GM10248 (cell line): ENCODE measurements at regions not wholly inside any gene's neighbourhood (a gene's known extent, or its start where the extent isn't known, plus 50 kb on each side); places are given as distances from the start of the nearest gene placed in this dataset.

Experiments used
- CTCF ChIA-PET: fragments of 300-600 bp; sonication (Branson Sonifier 250); formaldehyde crosslinking; extraction: SDS; loops from one replicate; lab custom pipeline; 2021; ENCODE audit warnings: antibody characterized with exemption; lab: Yijun Ruan, JAX
- POLR2A ChIA-PET: fragments of 350-650 bp; sonication (Branson Sonifier 250); formaldehyde crosslinking; extraction: SDS; loops from one replicate; lab custom pipeline; 2020; ENCODE audit warnings: antibody characterized with exemption; lab: Yijun Ruan, JAX
- DNase-seq: peaks from one replicate; pipeline ENCODE4 v3.0.0; 2012; ENCODE audit errors: extremely low spot score
- CTCF ChIP-seq: IDR thresholded peaks from 2 replicates; pipeline ENCODE4 v1.5.1; 2012; ENCODE audit warnings: mild to moderate bottlenecking, low read depth; ENCODE audit errors: extremely low read depth, missing control alignments, control extremely low read depth

GRCh38 chr4:36477861-36478260 lies 196.4 kb downstream of the DTHD1 start:
- no peak for DNase-seq
- no peak for TF ChIP-seq CTCF
- POLR2A ChIA-PET: no interaction called here
- CTCF ChIA-PET: interaction anchor here (1.7 kb wide), 1 partner anchor 20 kb away, joined by 5 read pairs; no protein-coding TSS in a partner anchor

GRCh38 chr4:36485885-36486284 lies 204.5 kb downstream of the DTHD1 start:
- DNase-seq: no peak
- CTCF ChIA-PET: no interaction called here
- POLR2A ChIA-PET: no interaction called here
- no peak for TF ChIP-seq CTCF

GRCh38 chr4:36489798-36490197 lies 208.4 kb downstream of the DTHD1 start:
- ChIA-PET POLR2A (no interaction called here), CTCF (no interaction called here)
- no peak for DNase-seq
- no peak for TF ChIP-seq CTCF

- CTCF ChIA-PET: interaction anchor here (1.0 kb wide), 1 partner anchor 16 kb away, joined by 3 read pairs; no protein-coding TSS in a partner anchor
- POLR2A ChIA-PET: no interaction called here
- no peak for DNase-seq
- TF ChIP-seq CTCF: no peak
Observed at GRCh38 chr4:36492041-36492440, 210.6 kb downstream of the DTHD1 start.

- DNase-seq: no peak
- no peak for TF ChIP-seq CTCF
- CTCF ChIA-PET: interaction anchor here (1.0 kb wide), 1 partner anchor 16 kb away, joined by 3 read pairs; no protein-coding TSS in a partner anchor
- POLR2A ChIA-PET: no interaction called here
Observed at GRCh38 chr4:36492590-36492989, 211.2 kb downstream of the DTHD1 start.

GRCh38 chr4:36493251-36493650 lies 211.8 kb downstream of the DTHD1 start:
- DNase-seq: no peak
- CTCF ChIA-PET: interaction anchor here (1.0 to 1.4 kb wide), 2 partner anchors 14 to 17 kb away, joined by 3 read pairs; no protein-coding TSS in a partner anchor
- no peak for TF ChIP-seq CTCF
- POLR2A ChIA-PET: no interaction called here
